ENCODE measurements at regions not wholly inside any gene's neighbourhood (a gene's known extent, or its start where the extent isn't known, plus 50 kb on each side); places are given as distances from the start of the nearest gene placed in this dataset.

DNA sequence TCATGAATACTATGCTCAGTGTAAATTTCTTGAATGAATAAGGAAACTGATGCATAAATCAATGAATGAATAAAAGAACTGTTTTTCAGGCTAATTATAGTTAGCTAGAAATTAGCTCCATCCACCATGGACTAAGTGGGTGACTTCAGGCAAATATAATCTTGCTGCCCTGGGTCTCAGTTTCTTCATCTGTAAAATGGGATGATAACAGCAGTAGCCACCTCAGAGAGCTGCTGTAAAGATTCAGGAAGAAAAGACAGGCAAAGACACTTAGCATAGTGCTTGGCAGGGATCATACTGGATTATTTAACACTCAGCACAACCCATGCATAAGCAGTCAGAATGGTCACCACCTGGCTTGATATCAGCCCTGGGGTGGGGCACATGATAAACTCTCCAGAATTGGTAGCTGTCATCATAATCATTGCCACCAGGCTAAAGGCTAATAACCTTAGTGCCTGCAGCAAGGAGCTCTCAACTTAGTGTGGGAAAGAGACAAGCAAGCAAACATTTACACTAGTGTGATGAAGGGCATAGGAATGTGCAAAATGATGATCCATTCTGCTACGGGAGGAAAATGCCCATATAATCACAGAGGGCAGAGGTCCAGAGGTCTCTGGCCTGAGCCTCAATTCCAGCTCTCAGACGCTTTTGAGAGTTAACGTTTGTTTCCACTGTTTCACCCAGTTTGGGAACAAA is 234.7 kb upstream of the TBX3 start:
- TF ChIP-seq, protein P1, sequence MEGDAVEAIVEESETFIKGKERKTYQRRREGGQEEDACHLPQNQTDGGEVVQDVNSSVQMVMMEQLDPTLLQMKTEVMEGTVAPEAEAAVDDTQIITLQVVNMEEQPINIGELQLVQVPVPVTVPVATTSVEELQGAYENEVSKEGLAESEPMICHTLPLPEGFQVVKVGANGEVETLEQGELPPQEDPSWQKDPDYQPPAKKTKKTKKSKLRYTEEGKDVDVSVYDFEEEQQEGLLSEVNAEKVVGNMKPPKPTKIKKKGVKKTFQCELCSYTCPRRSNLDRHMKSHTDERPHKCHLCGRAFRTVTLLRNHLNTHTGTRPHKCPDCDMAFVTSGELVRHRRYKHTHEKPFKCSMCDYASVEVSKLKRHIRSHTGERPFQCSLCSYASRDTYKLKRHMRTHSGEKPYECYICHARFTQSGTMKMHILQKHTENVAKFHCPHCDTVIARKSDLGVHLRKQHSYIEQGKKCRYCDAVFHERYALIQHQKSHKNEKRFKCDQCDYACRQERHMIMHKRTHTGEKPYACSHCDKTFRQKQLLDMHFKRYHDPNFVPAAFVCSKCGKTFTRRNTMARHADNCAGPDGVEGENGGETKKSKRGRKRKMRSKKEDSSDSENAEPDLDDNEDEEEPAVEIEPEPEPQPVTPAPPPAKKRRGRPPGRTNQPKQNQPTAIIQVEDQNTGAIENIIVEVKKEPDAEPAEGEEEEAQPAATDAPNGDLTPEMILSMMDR (IDR thresholded peaks at IDR 0.05; ENCODE audit: low read depth, low read length, missing input control) = no peak
- no peak for TF ChIP-seq TAF1 (conservative IDR thresholded peaks at IDR 0.05)
- TF ChIP-seq RXRA (IDR thresholded peaks at IDR 0.05) = peak in 1 of 2 donors; percentile 46
- no peak for TF ChIP-seq EGR1 (IDR thresholded peaks at IDR 0.05; ENCODE audit: low read depth in 2 of 2)
- no peak for TF ChIP-seq JUND (IDR thresholded peaks at IDR 0.05)
- no peak for TF ChIP-seq YY1 (IDR thresholded peaks at IDR 0.05)
- no peak for TF ChIP-seq GABPA (IDR thresholded peaks at IDR 0.05 in 1 of 2, conservative IDR thresholded peaks at IDR 0.05 in 1 of 2)
- TF ChIP-seq, protein P2, sequence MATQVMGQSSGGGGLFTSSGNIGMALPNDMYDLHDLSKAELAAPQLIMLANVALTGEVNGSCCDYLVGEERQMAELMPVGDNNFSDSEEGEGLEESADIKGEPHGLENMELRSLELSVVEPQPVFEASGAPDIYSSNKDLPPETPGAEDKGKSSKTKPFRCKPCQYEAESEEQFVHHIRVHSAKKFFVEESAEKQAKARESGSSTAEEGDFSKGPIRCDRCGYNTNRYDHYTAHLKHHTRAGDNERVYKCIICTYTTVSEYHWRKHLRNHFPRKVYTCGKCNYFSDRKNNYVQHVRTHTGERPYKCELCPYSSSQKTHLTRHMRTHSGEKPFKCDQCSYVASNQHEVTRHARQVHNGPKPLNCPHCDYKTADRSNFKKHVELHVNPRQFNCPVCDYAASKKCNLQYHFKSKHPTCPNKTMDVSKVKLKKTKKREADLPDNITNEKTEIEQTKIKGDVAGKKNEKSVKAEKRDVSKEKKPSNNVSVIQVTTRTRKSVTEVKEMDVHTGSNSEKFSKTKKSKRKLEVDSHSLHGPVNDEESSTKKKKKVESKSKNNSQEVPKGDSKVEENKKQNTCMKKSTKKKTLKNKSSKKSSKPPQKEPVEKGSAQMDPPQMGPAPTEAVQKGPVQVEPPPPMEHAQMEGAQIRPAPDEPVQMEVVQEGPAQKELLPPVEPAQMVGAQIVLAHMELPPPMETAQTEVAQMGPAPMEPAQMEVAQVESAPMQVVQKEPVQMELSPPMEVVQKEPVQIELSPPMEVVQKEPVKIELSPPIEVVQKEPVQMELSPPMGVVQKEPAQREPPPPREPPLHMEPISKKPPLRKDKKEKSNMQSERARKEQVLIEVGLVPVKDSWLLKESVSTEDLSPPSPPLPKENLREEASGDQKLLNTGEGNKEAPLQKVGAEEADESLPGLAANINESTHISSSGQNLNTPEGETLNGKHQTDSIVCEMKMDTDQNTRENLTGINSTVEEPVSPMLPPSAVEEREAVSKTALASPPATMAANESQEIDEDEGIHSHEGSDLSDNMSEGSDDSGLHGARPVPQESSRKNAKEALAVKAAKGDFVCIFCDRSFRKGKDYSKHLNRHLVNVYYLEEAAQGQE (IDR thresholded peaks at IDR 0.05) = no peak
- TF ChIP-seq, protein P3, sequence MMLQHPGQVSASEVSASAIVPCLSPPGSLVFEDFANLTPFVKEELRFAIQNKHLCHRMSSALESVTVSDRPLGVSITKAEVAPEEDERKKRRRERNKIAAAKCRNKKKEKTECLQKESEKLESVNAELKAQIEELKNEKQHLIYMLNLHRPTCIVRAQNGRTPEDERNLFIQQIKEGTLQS (IDR thresholded peaks at IDR 0.05) = no peak
- TF ChIP-seq RAD21 (IDR thresholded peaks at IDR 0.05) = peak in 1 of 2 donors; percentile 9
- TF ChIP-seq FOXA1 (IDR thresholded peaks at IDR 0.05) = no peak
- TF ChIP-seq, protein P4, sequence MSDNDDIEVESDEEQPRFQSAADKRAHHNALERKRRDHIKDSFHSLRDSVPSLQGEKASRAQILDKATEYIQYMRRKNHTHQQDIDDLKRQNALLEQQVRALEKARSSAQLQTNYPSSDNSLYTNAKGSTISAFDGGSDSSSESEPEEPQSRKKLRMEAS (IDR thresholded peaks at IDR 0.05) = no peak

All from liver (tissue), 3 donors.